GM23338 (cell line): ENCODE measurements at regions not wholly inside any gene's neighbourhood (a gene's known extent, or its start where the extent isn't known, plus 50 kb on each side); places are given as distances from the start of the nearest gene placed in this dataset.

ENCODE experiments used
- ATAC-seq: fragments of 200-7000 bp; cut with Tn5 transposase; 3 replicates; pipeline ENCODE4 v1.9.1; 2020
- DNase-seq: peaks from one replicate; pipeline ENCODE4 v3.0.0-alpha.2; 2015; ENCODE audit warnings: low spot score
- H2AFZ ChIP-seq: fragments of 200-600 bp; sonication (generic); 2 replicates; pipeline ENCODE4 v1.8.0; 2016; ENCODE audit warnings: antibody characterized with exemption, mild to moderate bottlenecking, moderate library complexity
- H3F3A ChIP-seq: fragments of 200-600 bp; sonication (generic); replicated peaks from 2 replicates; pipeline ENCODE4 v1.8.0; 2017; ENCODE audit warnings: antibody characterized with exemption, mixed run types, low read depth
- H3K27ac ChIP-seq: fragments of 200-600 bp; sonication (generic); 2 replicates; pipeline ENCODE4 v1.6.1; 2016; ENCODE audit warnings: low read depth
- H3K27me3 ChIP-seq: fragments of 200-600 bp; sonication (generic); 2 replicates; pipeline ENCODE4 v1.8.0; 2016; ENCODE audit warnings: mild to moderate bottlenecking, mixed run types, moderate library complexity; ENCODE audit not compliant: insufficient read depth
- H3K36me3 ChIP-seq: fragments of 200-600 bp; sonication (generic); 2 replicates; pipeline ENCODE4 v1.8.0; 2016; ENCODE audit warnings: mild to moderate bottlenecking; ENCODE audit not compliant: insufficient read depth
- H3K4me1 ChIP-seq: fragments of 200-600 bp; sonication (generic); 2 replicates; pipeline ENCODE4 v1.8.0; 2016; ENCODE audit warnings: mild to moderate bottlenecking, moderate library complexity; ENCODE audit not compliant: insufficient read depth
- H3K4me2 ChIP-seq: fragments of 200-600 bp; sonication (generic); 2 replicates; pipeline ENCODE4 v1.7.1; 2017; ENCODE audit warnings: mixed run types
- H3K4me3 ChIP-seq: fragments of 200-600 bp; sonication (generic); 2 replicates; pipeline ENCODE4 v1.6.1; 2016; ENCODE audit warnings: mixed run types
- H3K79me2 ChIP-seq: fragments of 200-600 bp; sonication (generic); replicated peaks from 2 replicates; pipeline ENCODE4 v1.8.0; 2017; ENCODE audit warnings: mild to moderate bottlenecking; ENCODE audit not compliant: insufficient read depth
- H3K9me2 ChIP-seq: fragments of 200-600 bp; sonication (generic); 2 replicates; pipeline ENCODE4 v1.8.0; 2017; ENCODE audit not compliant: insufficient read depth
- H4K20me1 ChIP-seq: fragments of 200-600 bp; sonication (generic); replicated peaks from 2 replicates; pipeline ENCODE4 v1.8.0; 2017; ENCODE audit warnings: mild to moderate bottlenecking; ENCODE audit not compliant: insufficient read depth
- H3K27ac Mint-ChIP-seq: 2 replicates; pipeline ENCODE4 v1.8.0; 2020; ENCODE audit warnings: inconsistent platforms, mild to moderate bottlenecking, moderate library complexity, mixed read lengths
- H3K27me3 Mint-ChIP-seq: 3 replicates; pipeline ENCODE4 v1.8.0; 2022; ENCODE audit warnings: low read depth, mild to moderate bottlenecking, moderate library complexity, mixed read lengths, inconsistent platforms; ENCODE audit not compliant: insufficient read depth, poor library complexity
- H3K36me3 Mint-ChIP-seq: 3 replicates; pipeline ENCODE4 v1.8.0; 2021; ENCODE audit warnings: low read depth, mild to moderate bottlenecking, inconsistent platforms, moderate library complexity, mixed read lengths
- H3K4me1 Mint-ChIP-seq: 3 replicates; pipeline ENCODE4 v1.8.0; 2020; ENCODE audit warnings: mild to moderate bottlenecking, inconsistent platforms, mixed read lengths
- H3K4me3 Mint-ChIP-seq: 3 replicates; pipeline ENCODE4 v1.8.0; 2021; ENCODE audit warnings: moderate library complexity, mild to moderate bottlenecking, inconsistent platforms, mixed read lengths
- H3K9me3 Mint-ChIP-seq: 3 replicates; pipeline ENCODE4 v1.8.0; 2020; ENCODE audit warnings: moderate library complexity, mild to moderate bottlenecking, inconsistent platforms, mixed read lengths
- CTCF ChIP-seq, 2 experiments: fragments of 200-600 bp in 1 of 2; sonication (generic) in 1 of 2; conservative IDR thresholded peaks; 2 replicates each; pipeline versions ENCODE4 v1.5.1 to v1.6.1; 2016 to 2017; ENCODE audit warnings: antibody characterized with exemption in 2 of 2, low read depth in 2 of 2, mild to moderate bottlenecking in 2 of 2, moderate library complexity in 1 of 2
- ETS1 ChIP-seq: IDR thresholded peaks from 2 replicates; pipeline ENCODE4 v1.6.1; 2016; ENCODE audit warnings: antibody characterized with exemption
- JUNB ChIP-seq: IDR thresholded peaks from one replicate; pipeline ENCODE4 v1.6.1; 2016; ENCODE audit warnings: antibody characterized with exemption; ENCODE audit not compliant: unreplicated experiment
- POLR2AphosphoS5 ChIP-seq: IDR thresholded peaks from 2 replicates; pipeline ENCODE4 v1.6.1; 2016; ENCODE audit warnings: antibody characterized with exemption, low read depth

- ATAC-seq (no peak), DNase-seq (peak; percentile 22)
- Histone ChIP-seq H2AFZ (no peak overlapping the region), H3K36me3 (no peaks in the 10 kb centered on the region), H3F3A (no peaks in the 10 kb centered on the region), H3K4me2 (no peak overlapping the region), H3K4me3 (no peak overlapping the region), H3K9me2 (no peaks in the 10 kb centered on the region), H3K27ac (no peak overlapping the region), H3K4me1 (0 out of 2 replicates have a peak, but pooled peaks cover 6% of the 10 kb centered on the region), H3K79me2 (no peaks in the 10 kb centered on the region), H3K27me3 (no peaks in the 10 kb centered on the region), H4K20me1 (no peaks in the 10 kb centered on the region)
- Mint-ChIP-seq H3K27ac (no peak overlapping the region), H3K36me3 (no peaks in the 10 kb centered on the region), H3K4me3 (no peak overlapping the region), H3K4me1 (peaks cover 6% of the 10 kb centered on the region; the same call in 2 of the 3 replicates), H3K27me3 (peaks cover 2% of the 10 kb centered on the region), H3K9me3 (no peaks in the 10 kb centered on the region)
- TF ChIP-seq CTCF (conservative IDR thresholded peaks at IDR 0.05; ENCODE audit: low read depth in 2 of 2) (peak; percentile 40 to 50), POLR2AphosphoS5 (no peak), JUNB (no peak), ETS1 (no peak)
These were observed 677.0 kb downstream of the SUCLG1 start for GRCh38 chr2:83782122-83782521.

- Mint-ChIP-seq H3K27me3 (peaks cover 2% of the 10 kb centered on the region), H3K4me3 (no peak overlapping the region), H3K36me3 (peaks cover 33% of the 10 kb centered on the region; the same call in 2 of the 3 replicates), H3K27ac (no peak overlapping the region), H3K4me1 (no peaks in the 10 kb centered on the region), H3K9me3 (peaks cover 45% of the 10 kb centered on the region; the same call in 2 of the 3 replicates)
- ATAC-seq = no peak
- no peak overlapping the region for H3K4me3 ChIP-seq
- no peak overlapping the region for H2AFZ ChIP-seq
- no peaks in the 10 kb centered on the region for H4K20me1 ChIP-seq
- H3K27ac ChIP-seq = no peak overlapping the region
- no peaks in the 10 kb centered on the region for H3F3A ChIP-seq
- no peaks in the 10 kb centered on the region for H3K27me3 ChIP-seq
- peak in 1 of 2 experiments; percentile 40; a peak in 2 of 4 replicates for TF ChIP-seq CTCF (conservative IDR thresholded peaks at IDR 0.05; ENCODE audit: low read depth in 2 of 2)
- TF ChIP-seq JUNB = no peak
- no peak overlapping the region for H3K4me2 ChIP-seq
- no peak for DNase-seq
- H3K4me1 ChIP-seq = no peaks in the 10 kb centered on the region
- peaks cover 15% of the 10 kb centered on the region for H3K9me2 ChIP-seq
- H3K36me3 ChIP-seq = peaks cover 6% of the 10 kb centered on the region; the same call in 1 of the 2 replicates
- no peaks in the 10 kb centered on the region for H3K79me2 ChIP-seq
These were observed 694.6 kb downstream of the SUCLG1 start for GRCh38 chr2:83764447-83765005.
